Neural crest cell (in vitro differentiated cells): ENCODE measurements at regions not wholly inside any gene's neighbourhood (a gene's known extent, or its start where the extent isn't known, plus 50 kb on each side); places are given as distances from the start of the nearest gene placed in this dataset.

ENCODE experiments used
- DNase-seq: peaks from one replicate; pipeline ENCODE4 v3.0.0; 2021; ENCODE audit warnings: low read depth, mixed read lengths, low spot score
- H3K27ac Mint-ChIP-seq: one replicate; pipeline ENCODE4 v1.8.0; 2021; ENCODE audit warnings: mild to moderate bottlenecking, mixed read lengths; ENCODE audit not compliant: unreplicated experiment
- H3K27me3 Mint-ChIP-seq: 2 replicates; pipeline ENCODE4 v1.8.0; 2021; ENCODE audit warnings: low read depth, mild to moderate bottlenecking, mixed read lengths
- H3K36me3 Mint-ChIP-seq: 2 replicates; pipeline ENCODE4 v1.8.0; 2021; ENCODE audit warnings: low read depth, mild to moderate bottlenecking, mixed read lengths
- H3K4me1 Mint-ChIP-seq: 2 replicates; pipeline ENCODE4 v1.8.0; 2021; ENCODE audit warnings: mixed read lengths
- H3K4me3 Mint-ChIP-seq: one replicate; pipeline ENCODE4 v1.8.0; 2021; ENCODE audit warnings: mild to moderate bottlenecking, mixed read lengths
- H3K9me3 Mint-ChIP-seq: 2 replicates; pipeline ENCODE4 v1.8.0; 2021; ENCODE audit warnings: mixed read lengths
- TF ChIP-seq, protein P1 (sequence below): fragments of 200-600 bp; sonication (generic); conservative IDR thresholded peaks from 2 replicates; pipeline ENCODE4 v1.5.0; 2021; ENCODE audit warnings: antibody characterized with exemption, mild to moderate bottlenecking

DNA sequence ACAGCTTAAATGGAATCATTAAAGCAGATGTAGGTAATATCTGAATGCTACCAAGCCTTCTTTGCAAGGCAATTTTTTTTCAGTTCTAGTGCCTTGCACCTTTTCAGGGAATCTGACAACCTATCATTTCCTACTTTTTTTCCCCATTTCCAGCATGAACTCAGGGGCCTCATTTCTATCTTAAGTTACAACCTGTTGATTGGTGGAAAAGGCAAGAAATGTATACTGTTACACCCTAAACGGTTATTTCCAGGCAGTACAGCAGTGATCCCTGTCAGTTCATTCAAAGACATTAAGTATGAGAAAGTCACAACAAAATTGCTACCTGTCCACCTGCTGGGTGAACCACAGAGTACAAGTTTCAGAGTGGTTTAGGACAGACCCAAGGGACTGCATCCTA, 171.2 kb upstream of the PIK3C3 start:
- peaks cover 7% of the 10 kb centered on the region for H3K4me1 Mint-ChIP-seq
- no peak for DNase-seq
- H3K4me3 Mint-ChIP-seq = no peak overlapping the region
- no peaks in the 10 kb centered on the region for H3K9me3 Mint-ChIP-seq
- H3K36me3 Mint-ChIP-seq = no peaks in the 10 kb centered on the region
- TF ChIP-seq, protein P1, sequence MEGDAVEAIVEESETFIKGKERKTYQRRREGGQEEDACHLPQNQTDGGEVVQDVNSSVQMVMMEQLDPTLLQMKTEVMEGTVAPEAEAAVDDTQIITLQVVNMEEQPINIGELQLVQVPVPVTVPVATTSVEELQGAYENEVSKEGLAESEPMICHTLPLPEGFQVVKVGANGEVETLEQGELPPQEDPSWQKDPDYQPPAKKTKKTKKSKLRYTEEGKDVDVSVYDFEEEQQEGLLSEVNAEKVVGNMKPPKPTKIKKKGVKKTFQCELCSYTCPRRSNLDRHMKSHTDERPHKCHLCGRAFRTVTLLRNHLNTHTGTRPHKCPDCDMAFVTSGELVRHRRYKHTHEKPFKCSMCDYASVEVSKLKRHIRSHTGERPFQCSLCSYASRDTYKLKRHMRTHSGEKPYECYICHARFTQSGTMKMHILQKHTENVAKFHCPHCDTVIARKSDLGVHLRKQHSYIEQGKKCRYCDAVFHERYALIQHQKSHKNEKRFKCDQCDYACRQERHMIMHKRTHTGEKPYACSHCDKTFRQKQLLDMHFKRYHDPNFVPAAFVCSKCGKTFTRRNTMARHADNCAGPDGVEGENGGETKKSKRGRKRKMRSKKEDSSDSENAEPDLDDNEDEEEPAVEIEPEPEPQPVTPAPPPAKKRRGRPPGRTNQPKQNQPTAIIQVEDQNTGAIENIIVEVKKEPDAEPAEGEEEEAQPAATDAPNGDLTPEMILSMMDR = no peak
- H3K27ac Mint-ChIP-seq = no peak overlapping the region
- no peaks in the 10 kb centered on the region for H3K27me3 Mint-ChIP-seq

DNA sequence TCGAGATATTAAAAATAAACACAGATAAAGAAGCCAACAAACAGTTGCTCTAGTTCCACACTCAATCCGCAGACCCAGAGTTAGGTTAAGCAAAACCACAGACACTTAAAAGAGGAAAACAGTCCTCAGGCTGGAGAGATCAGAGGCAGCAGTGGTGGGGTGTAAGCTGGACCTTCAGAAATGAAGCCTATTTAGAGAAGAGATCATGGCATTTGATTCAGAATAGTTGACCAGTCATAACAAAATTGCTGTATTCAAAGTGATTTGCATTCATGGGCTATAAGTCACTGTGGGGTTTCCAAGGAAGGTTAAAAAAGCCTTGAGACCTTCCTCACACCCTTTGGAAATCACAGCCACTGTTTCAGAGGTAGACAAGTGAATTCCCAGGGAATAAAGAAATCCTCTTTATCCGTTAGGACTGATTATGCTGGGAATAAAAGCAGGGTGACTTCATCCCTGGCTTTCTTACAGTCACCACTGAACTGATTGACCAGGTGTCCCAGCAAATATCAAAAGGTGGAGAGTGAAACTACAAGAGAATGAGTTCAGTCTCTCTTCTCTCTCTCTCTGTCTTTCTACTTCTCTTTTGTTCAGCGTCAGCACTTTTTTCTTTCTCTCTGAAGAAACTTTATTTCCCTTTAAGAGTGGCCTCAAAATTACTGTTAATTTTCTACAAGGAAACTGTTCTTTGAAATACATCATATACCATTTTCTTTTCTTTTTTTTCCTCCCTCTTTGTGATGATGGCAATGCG, 171.8 kb upstream of the PIK3C3 start:
- TF ChIP-seq, protein P1 = no peak
- Mint-ChIP-seq H3K27me3 (no peaks in the 10 kb centered on the region), H3K27ac (no peak overlapping the region), H3K36me3 (no peaks in the 10 kb centered on the region), H3K4me1 (peaks cover 7% of the 10 kb centered on the region), H3K4me3 (no peak overlapping the region), H3K9me3 (no peaks in the 10 kb centered on the region)
- DNase-seq = no peak

DNA sequence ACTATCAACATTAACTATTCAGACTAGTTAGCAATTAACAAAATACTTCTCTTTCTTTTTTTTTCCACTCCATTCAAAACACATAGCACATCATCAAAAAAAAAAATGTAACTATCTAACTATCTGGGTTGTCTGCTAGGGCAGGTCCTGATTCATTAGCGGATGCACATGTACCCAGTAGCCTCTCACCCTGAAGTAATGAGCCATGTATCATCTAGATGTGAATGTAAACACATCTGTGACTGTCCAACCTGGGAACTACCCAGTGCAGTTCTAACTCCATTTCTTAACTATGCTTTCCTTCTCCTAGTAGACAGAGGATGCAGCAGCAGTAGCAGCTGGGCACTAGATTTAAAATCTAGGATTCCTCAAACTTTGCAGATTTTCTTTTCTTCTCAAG, 183.1 kb upstream of the PIK3C3 start:
- no peaks in the 10 kb centered on the region for H3K4me1 Mint-ChIP-seq
- no peaks in the 10 kb centered on the region for H3K27me3 Mint-ChIP-seq
- H3K36me3 Mint-ChIP-seq = no peaks in the 10 kb centered on the region
- H3K4me3 Mint-ChIP-seq = no peak overlapping the region
- H3K27ac Mint-ChIP-seq = no peak overlapping the region
- TF ChIP-seq, protein P1 = no peak
- DNase-seq = no peak
- H3K9me3 Mint-ChIP-seq = no peaks in the 10 kb centered on the region

DNA sequence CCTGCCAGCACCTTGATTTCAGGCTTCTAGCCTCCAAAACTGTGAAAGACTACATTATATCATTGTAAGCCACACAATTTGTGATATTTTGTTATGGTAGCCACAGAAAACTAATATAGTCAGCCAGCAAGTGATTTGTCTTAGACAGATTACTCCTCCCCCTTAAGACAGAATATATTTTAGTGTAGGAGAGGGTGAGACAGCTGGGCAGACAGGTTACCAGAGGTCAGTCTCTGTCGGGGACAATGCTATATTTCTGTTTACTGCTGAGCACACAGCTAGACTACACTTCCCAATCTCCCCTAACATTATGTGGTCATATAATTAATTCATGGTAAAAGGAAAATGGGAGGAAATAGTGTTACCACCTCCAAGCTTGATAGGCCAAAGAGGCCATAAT, 185.8 kb upstream of the PIK3C3 start:
- Mint-ChIP-seq H3K27me3 (no peaks in the 10 kb centered on the region), H3K4me1 (no peaks in the 10 kb centered on the region), H3K4me3 (no peak overlapping the region), H3K9me3 (no peaks in the 10 kb centered on the region), H3K36me3 (no peaks in the 10 kb centered on the region), H3K27ac (no peak overlapping the region)
- DNase-seq = no peak
- TF ChIP-seq, protein P1 = no peak

DNA sequence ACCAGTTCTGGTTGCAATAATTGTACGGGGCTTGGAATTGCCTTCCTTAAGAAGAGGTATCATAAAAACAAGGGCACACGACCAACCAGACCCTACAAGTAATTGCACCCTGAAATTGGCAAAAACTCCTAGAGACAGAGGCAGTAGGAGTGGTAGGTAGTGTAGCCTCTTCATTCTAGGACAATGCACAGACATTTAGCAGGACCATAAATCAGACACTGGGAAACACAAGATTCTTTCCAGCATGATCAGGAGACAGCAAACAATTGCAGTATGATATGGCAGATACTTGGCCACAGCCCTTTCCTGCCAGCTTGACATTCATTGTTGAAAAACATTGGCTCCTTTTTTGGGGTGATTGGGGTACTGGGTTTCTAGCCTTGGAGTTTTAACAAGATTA, 186.6 kb upstream of the PIK3C3 start:
- Mint-ChIP-seq H3K27ac (no peak overlapping the region), H3K9me3 (no peaks in the 10 kb centered on the region), H3K27me3 (no peaks in the 10 kb centered on the region), H3K4me1 (no peaks in the 10 kb centered on the region), H3K36me3 (no peaks in the 10 kb centered on the region), H3K4me3 (no peak overlapping the region)
- DNase-seq = no peak
- TF ChIP-seq, protein P1 = no peak
